HFFc6 (cell line): ENCODE measurements at regions not wholly inside any gene's neighbourhood (a gene's known extent, or its start where the extent isn't known, plus 50 kb on each side); places are given as distances from the start of the nearest gene placed in this dataset.
A peak's percentile ranks its signal among the peaks of the same experiment; 100 is the strongest.

Experiments used
- DNase-seq: peaks from one replicate; pipeline ENCODE4 v3.0.0-alpha.2; 2018
- H3K27ac Mint-ChIP-seq: 2 replicates; pipeline ENCODE4 v1.8.0; 2020; ENCODE audit warnings: mild to moderate bottlenecking, mixed read lengths
- H3K27me3 Mint-ChIP-seq: 2 replicates; pipeline ENCODE4 v1.8.0; 2021; ENCODE audit warnings: mild to moderate bottlenecking, moderate library complexity, mixed read lengths; ENCODE audit not compliant: insufficient read depth
- H3K36me3 Mint-ChIP-seq: 2 replicates; pipeline ENCODE4 v1.8.0; 2021; ENCODE audit warnings: low read depth, mixed read lengths
- H3K4me1 Mint-ChIP-seq: 2 replicates; pipeline ENCODE4 v1.8.0; 2020; ENCODE audit warnings: low read depth, mixed read lengths
- H3K4me3 Mint-ChIP-seq: 2 replicates; pipeline ENCODE4 v1.8.0; 2020; ENCODE audit warnings: mild to moderate bottlenecking, moderate library complexity, mixed read lengths
- H3K9me3 Mint-ChIP-seq: 2 replicates; pipeline ENCODE4 v1.8.0; 2020; ENCODE audit warnings: mild to moderate bottlenecking, mixed read lengths
- TF ChIP-seq, protein P1 (sequence below): fragments of 200-600 bp; sonication (generic); IDR thresholded peaks from 2 replicates; pipeline ENCODE4 v1.5.0; 2021; ENCODE audit warnings: antibody characterized with exemption, mild to moderate bottlenecking

DNA sequence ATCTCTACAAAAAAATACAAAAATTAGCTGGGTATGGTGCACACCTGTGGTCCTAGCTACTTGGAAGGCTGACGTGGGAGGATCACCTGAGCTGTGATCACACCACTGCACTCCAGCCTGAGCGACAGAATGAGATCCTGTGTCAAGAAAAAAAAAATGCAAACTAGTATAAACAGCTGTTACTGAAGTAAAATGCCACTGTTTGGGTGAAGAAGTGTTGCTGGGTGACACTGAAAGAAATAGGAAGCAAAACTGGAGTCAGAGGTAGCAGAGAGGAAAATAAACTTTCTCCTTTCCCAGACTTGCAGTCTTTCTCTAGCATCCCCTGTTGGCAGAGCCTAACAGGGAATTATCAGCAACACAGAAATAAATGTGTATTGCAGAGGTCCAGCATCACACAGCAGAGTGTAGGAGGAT lies 241.2 kb upstream of the PREP start:
- no peaks in the 10 kb centered on the region for H3K9me3 Mint-ChIP-seq
- peaks cover 6% of the 10 kb centered on the region; the same call in 1 of the 2 replicates for H3K4me1 Mint-ChIP-seq
- no peak overlapping the region for H3K4me3 Mint-ChIP-seq
- H3K27me3 Mint-ChIP-seq = no peaks in the 10 kb centered on the region; the same call in 1 of the 2 replicates
- DNase-seq = no peak
- TF ChIP-seq, protein P1, sequence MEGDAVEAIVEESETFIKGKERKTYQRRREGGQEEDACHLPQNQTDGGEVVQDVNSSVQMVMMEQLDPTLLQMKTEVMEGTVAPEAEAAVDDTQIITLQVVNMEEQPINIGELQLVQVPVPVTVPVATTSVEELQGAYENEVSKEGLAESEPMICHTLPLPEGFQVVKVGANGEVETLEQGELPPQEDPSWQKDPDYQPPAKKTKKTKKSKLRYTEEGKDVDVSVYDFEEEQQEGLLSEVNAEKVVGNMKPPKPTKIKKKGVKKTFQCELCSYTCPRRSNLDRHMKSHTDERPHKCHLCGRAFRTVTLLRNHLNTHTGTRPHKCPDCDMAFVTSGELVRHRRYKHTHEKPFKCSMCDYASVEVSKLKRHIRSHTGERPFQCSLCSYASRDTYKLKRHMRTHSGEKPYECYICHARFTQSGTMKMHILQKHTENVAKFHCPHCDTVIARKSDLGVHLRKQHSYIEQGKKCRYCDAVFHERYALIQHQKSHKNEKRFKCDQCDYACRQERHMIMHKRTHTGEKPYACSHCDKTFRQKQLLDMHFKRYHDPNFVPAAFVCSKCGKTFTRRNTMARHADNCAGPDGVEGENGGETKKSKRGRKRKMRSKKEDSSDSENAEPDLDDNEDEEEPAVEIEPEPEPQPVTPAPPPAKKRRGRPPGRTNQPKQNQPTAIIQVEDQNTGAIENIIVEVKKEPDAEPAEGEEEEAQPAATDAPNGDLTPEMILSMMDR = peak; percentile 20; the same call in 1 of the 2 replicates
- H3K27ac Mint-ChIP-seq = no peak overlapping the region
- H3K36me3 Mint-ChIP-seq = no peaks in the 10 kb centered on the region

DNA sequence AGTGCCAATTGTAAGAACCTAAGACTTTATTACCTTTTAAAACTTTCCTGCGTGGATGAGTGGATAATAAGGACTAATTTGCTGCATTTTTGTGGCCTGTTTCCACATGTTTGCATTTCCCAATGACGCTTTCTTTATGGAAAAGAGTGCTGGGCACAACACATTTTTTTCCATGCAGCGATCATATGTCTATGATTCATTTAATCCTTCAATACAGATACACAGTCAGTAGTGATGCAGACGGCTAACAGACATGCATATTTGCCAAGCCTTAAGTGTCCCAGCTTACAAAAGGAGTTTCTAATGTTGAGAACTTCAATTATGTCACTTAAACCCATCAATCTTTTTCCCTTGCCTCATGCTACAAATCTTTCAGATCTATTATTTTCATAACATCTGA lies 239.8 kb upstream of the PREP start:
- Mint-ChIP-seq H3K27ac (no peak overlapping the region), H3K36me3 (no peaks in the 10 kb centered on the region), H3K9me3 (no peaks in the 10 kb centered on the region), H3K27me3 (no peaks in the 10 kb centered on the region), H3K4me1 (peaks cover 6% of the 10 kb centered on the region; the same call in 1 of the 2 replicates), H3K4me3 (no peak overlapping the region)
- no peak for DNase-seq
- TF ChIP-seq, protein P1 = no peak

- Mint-ChIP-seq H3K27me3 (no peaks in the 10 kb centered on the region), H3K9me3 (no peaks in the 10 kb centered on the region), H3K4me3 (no peak overlapping the region), H3K27ac (no peak overlapping the region), H3K36me3 (no peaks in the 10 kb centered on the region), H3K4me1 (peaks cover 4% of the 10 kb centered on the region; the same call in 1 of the 2 replicates)
- TF ChIP-seq, protein P1 = no peak
- DNase-seq = no peak
These were observed 238.6 kb upstream of the PREP start for GRCh38 chr6:105641504-105641903.

GRCh38 chr6:105639124-105639523 lies 236.2 kb upstream of the PREP start:
- H3K9me3 Mint-ChIP-seq = no peaks in the 10 kb centered on the region
- H3K4me1 Mint-ChIP-seq = no peaks in the 10 kb centered on the region
- no peak overlapping the region for H3K27ac Mint-ChIP-seq

GRCh38 chr6:105633814-105634213 lies 230.9 kb upstream of the PREP start:
- TF ChIP-seq, protein P1 = no peak
- no peaks in the 10 kb centered on the region; the same call in 1 of the 2 replicates for H3K36me3 Mint-ChIP-seq

More at GRCh38 chr6:105639124-105639523, 236.2 kb upstream of the PREP start:
- TF ChIP-seq, protein P1 = no peak
- Mint-ChIP-seq H3K27me3 (no peaks in the 10 kb centered on the region), H3K36me3 (no peaks in the 10 kb centered on the region), H3K4me3 (no peak overlapping the region)
- no peak for DNase-seq

More at GRCh38 chr6:105633814-105634213, 230.9 kb upstream of the PREP start:
- no peak overlapping the region for H3K4me3 Mint-ChIP-seq
- H3K9me3 Mint-ChIP-seq = no peaks in the 10 kb centered on the region
- H3K27ac Mint-ChIP-seq = no peak overlapping the region
- DNase-seq = no peak
- H3K27me3 Mint-ChIP-seq = peaks cover 7% of the 10 kb centered on the region
- no peaks in the 10 kb centered on the region for H3K4me1 Mint-ChIP-seq
